Endometrium (tissue), 2 donors: ENCODE measurements at regions not wholly inside any gene's neighbourhood (a gene's known extent, or its start where the extent isn't known, plus 50 kb on each side); places are given as distances from the start of the nearest gene placed in this dataset.
"Not testable (repeated sequence)": the region's sequence is repeated elsewhere in the genome, so short reads cannot be mapped to it uniquely, and the experiment has no call there.

Source experiments
- FAIRE-seq: peaks from 2 replicates; lab custom pipeline; 2012; peaks lifted over from hg19 to GRCh38; lab: Jason Lieb, UNC
- donor health status: control.
- donor health status: control.

GRCh38 chr6:74181471-74181870, 485.5 kb downstream of the CD109 start:
- no peak for FAIRE-seq

GRCh38 chr6:74177506-74177905, 481.5 kb downstream of the CD109 start:
- no peak for FAIRE-seq

- FAIRE-seq: not testable (repeated sequence)
Observed at GRCh38 chr6:74170550-74170949, 474.5 kb downstream of the CD109 start.

- no peak for FAIRE-seq
Observed at GRCh38 chr6:74170118-74170517, 474.1 kb downstream of the CD109 start.

- peak; percentile 15 for FAIRE-seq
Observed at GRCh38 chr6:74167976-74168375, 472.0 kb downstream of the CD109 start.

GRCh38 chr6:74167511-74167910, 471.5 kb downstream of the CD109 start:
- no peak for FAIRE-seq

GRCh38 chr6:74166849-74167248, 470.8 kb downstream of the CD109 start:
- no peak for FAIRE-seq

GRCh38 chr6:74161380-74161779, 465.4 kb downstream of the CD109 start:
- no peak for FAIRE-seq

- no peak for FAIRE-seq
Observed at GRCh38 chr6:74152096-74152675, 456.2 kb downstream of the CD109 start.

- FAIRE-seq: no peak
Observed at GRCh38 chr6:74145931-74146330, 449.9 kb downstream of the CD109 start.

- no peak for FAIRE-seq
Observed at GRCh38 chr6:74137911-74138310, 441.9 kb downstream of the CD109 start.

- no peak for FAIRE-seq
Observed at GRCh38 chr6:74134327-74134726, 438.3 kb downstream of the CD109 start.

- FAIRE-seq: no peak
Observed at GRCh38 chr6:74133073-74133472, 437.1 kb downstream of the CD109 start.

GRCh38 chr6:74130641-74131040, 434.6 kb downstream of the CD109 start:
- no peak for FAIRE-seq

GRCh38 chr6:74128536-74128935, 432.5 kb downstream of the CD109 start:
- FAIRE-seq: peak; percentile 23

- FAIRE-seq: no peak
Observed at GRCh38 chr6:74117113-74117512, 421.1 kb downstream of the CD109 start.

GRCh38 chr6:74115674-74116073, 419.7 kb downstream of the CD109 start:
- no peak for FAIRE-seq

- no peak for FAIRE-seq
Observed at GRCh38 chr6:74114428-74114827, 418.4 kb downstream of the CD109 start.

GRCh38 chr6:74113901-74114300, 417.9 kb downstream of the CD109 start:
- no peak for FAIRE-seq

- FAIRE-seq: no peak
Observed at GRCh38 chr6:74103417-74103816, 407.4 kb downstream of the CD109 start.

GRCh38 chr6:74100719-74101287, 404.8 kb downstream of the CD109 start:
- FAIRE-seq: no peak

- FAIRE-seq: no peak
Observed at GRCh38 chr6:74096329-74096728, 400.3 kb downstream of the CD109 start.

- FAIRE-seq: no peak
Observed at GRCh38 chr6:74093361-74093760, 397.4 kb downstream of the CD109 start.

GRCh38 chr6:74091794-74092157, 395.8 kb downstream of the CD109 start:
- FAIRE-seq: no peak
